ENCODE measurements at regions not wholly inside any gene's neighbourhood (a gene's known extent, or its start where the extent isn't known, plus 50 kb on each side); places are given as distances from the start of the nearest gene placed in this dataset.

- Histone ChIP-seq H3K27me3 (no peaks in the 10 kb centered on the region), H3K36me3 (ENCODE audit: low read depth, missing control alignments) (no peaks in the 10 kb centered on the region), H3K27ac (no peak overlapping the region), H3K9me3 (no peaks in the 10 kb centered on the region), H3K4me3 (no peak overlapping the region), H3K4me1 (no peaks in the 10 kb centered on the region)
- WGBS, 2 donors: 75 to 78% methylated on average over 6 of the region's 6 CpGs
- intact Hi-C loops (cut with DNase I; ENCODE audit: low total_unique reads): loop anchor here (5.0 kb wide), 1 partner anchor 175 kb away; no protein-coding TSS in a partner anchor
- TF ChIP-seq POLR2A (IDR thresholded peaks at IDR 0.05) (no peak), CTCF (IDR thresholded peaks at IDR 0.05) (no peak)
- no peak for DNase-seq
Observed at GRCh38 chr16:86342161-86342834, 168.0 kb upstream of the FOXF1 start.

GRCh38 chr16:86343027-86343795, 167.1 kb upstream of the FOXF1 start:
- TF ChIP-seq POLR2A (IDR thresholded peaks at IDR 0.05) (no peak), CTCF (IDR thresholded peaks at IDR 0.05) (no peak)
- intact Hi-C loops (cut with DNase I; ENCODE audit: low total_unique reads): loop anchor here (5.0 kb wide), 1 partner anchor 174 kb away; no protein-coding TSS in a partner anchor

GRCh38 chr16:86343796-86344585, 166.3 kb upstream of the FOXF1 start:
- WGBS, 2 donors: 35 to 43% methylated on average over 10 of the region's 10 CpGs
- Histone ChIP-seq H3K9me3 (no peaks in the 10 kb centered on the region), H3K4me3 (no peak overlapping the region), H3K36me3 (ENCODE audit: low read depth, missing control alignments) (no peaks in the 10 kb centered on the region), H3K4me1 (no peaks in the 10 kb centered on the region), H3K27ac (no peak overlapping the region), H3K27me3 (no peaks in the 10 kb centered on the region)
- no peak for DNase-seq
- TF ChIP-seq POLR2A (IDR thresholded peaks at IDR 0.05): no peak
- intact Hi-C loops (cut with DNase I; ENCODE audit: low total_unique reads): loop anchor here (5.0 kb wide), 1 partner anchor 173 kb away; no protein-coding TSS in a partner anchor

More at GRCh38 chr16:86343027-86343795, 167.1 kb upstream of the FOXF1 start:
- Histone ChIP-seq H3K4me3 (no peak overlapping the region), H3K9me3 (no peaks in the 10 kb centered on the region), H3K27me3 (no peaks in the 10 kb centered on the region), H3K4me1 (no peaks in the 10 kb centered on the region), H3K27ac (no peak overlapping the region), H3K36me3 (ENCODE audit: low read depth, missing control alignments) (no peaks in the 10 kb centered on the region)
- 38 to 50% methylated on average over 23 to 25 of the region's 25 CpGs for WGBS, 2 donors
- no peak for DNase-seq

- Histone ChIP-seq H3K4me3 (no peak overlapping the region), H3K4me1 (no peaks in the 10 kb centered on the region), H3K27ac (no peak overlapping the region), H3K9me3 (no peaks in the 10 kb centered on the region), H3K27me3 (no peaks in the 10 kb centered on the region), H3K36me3 (ENCODE audit: low read depth, missing control alignments) (no peaks in the 10 kb centered on the region)
- WGBS, 2 donors: 83 to 85% methylated on average over 7 of the region's 7 CpGs
- DNase-seq: no peak
- intact Hi-C loops (cut with DNase I; ENCODE audit: low total_unique reads): loop anchor here (5.0 kb wide), 1 partner anchor 173 kb away; no protein-coding TSS in a partner anchor
- TF ChIP-seq CTCF (IDR thresholded peaks at IDR 0.05) (no peak), POLR2A (IDR thresholded peaks at IDR 0.05) (no peak)
Observed at GRCh38 chr16:86344586-86344871, 165.8 kb upstream of the FOXF1 start.

GRCh38 chr16:86344881-86345280, 165.4 kb upstream of the FOXF1 start:
- Histone ChIP-seq H3K9me3 (no peaks in the 10 kb centered on the region), H3K36me3 (ENCODE audit: low read depth, missing control alignments) (no peaks in the 10 kb centered on the region), H3K4me1 (no peaks in the 10 kb centered on the region), H3K27ac (no peak overlapping the region), H3K27me3 (no peaks in the 10 kb centered on the region), H3K4me3 (no peak overlapping the region)
- intact Hi-C loops (cut with DNase I; ENCODE audit: low total_unique reads): loop anchor here (5.0 kb wide), 1 partner anchor 172 kb away; no protein-coding TSS in a partner anchor
- no peak for DNase-seq
- no peak for TF ChIP-seq CTCF (IDR thresholded peaks at IDR 0.05)
- TF ChIP-seq POLR2A (IDR thresholded peaks at IDR 0.05): no peak
- WGBS, 2 donors: 59 to 68% methylated on average over 5 of the region's 5 CpGs

Measured in testis (tissue), 2 donors.